Loucy (cell line): ENCODE measurements at regions not wholly inside any gene's neighbourhood (a gene's known extent, or its start where the extent isn't known, plus 50 kb on each side); places are given as distances from the start of the nearest gene placed in this dataset.

ENCODE experiments used
- H2AFZ ChIP-seq: fragments of 200-600 bp; sonication (generic); 2 replicates; pipeline ENCODE4 v1.6.0; 2016; ENCODE audit warnings: antibody characterized with exemption, mild to moderate bottlenecking, low read length, moderate library complexity
- H3F3A ChIP-seq: fragments of 200-600 bp; 2 replicates; pipeline ENCODE4 v1.6.0; 2016; ENCODE audit warnings: antibody characterized with exemption, low read depth, mild to moderate bottlenecking
- H3K27me3 ChIP-seq: fragments of 200-600 bp; sonication (generic); 2 replicates; pipeline ENCODE4 v1.6.1; 2014; ENCODE audit warnings: low read length, mild to moderate bottlenecking; ENCODE audit not compliant: insufficient read depth, poor library complexity, severe bottlenecking
- H3K36me3 ChIP-seq: fragments of 200-600 bp; sonication (generic); 2 replicates; pipeline ENCODE4 v1.6.1; 2016; ENCODE audit warnings: low read length; ENCODE audit not compliant: insufficient read depth
- H3K4me1 ChIP-seq: fragments of 200-600 bp; sonication (generic); 2 replicates; pipeline ENCODE4 v1.5.1; 2014; ENCODE audit warnings: low read length, mild to moderate bottlenecking; ENCODE audit not compliant: insufficient read depth, poor library complexity, severe bottlenecking
- H3K4me2 ChIP-seq: fragments of 200-600 bp; sonication (generic); 2 replicates; pipeline ENCODE4 v1.6.0; 2014; ENCODE audit warnings: antibody characterized with exemption, low read length, low read depth, mild to moderate bottlenecking; ENCODE audit not compliant: poor library complexity, severe bottlenecking
- H3K4me3 ChIP-seq: fragments of 200-600 bp; sonication (generic); 2 replicates; pipeline ENCODE4 v1.5.1; 2014; ENCODE audit warnings: low read length, mild to moderate bottlenecking, mixed read lengths; ENCODE audit not compliant: poor library complexity, severe bottlenecking
- H3K79me2 ChIP-seq: fragments of 200-600 bp; sonication (generic); 2 replicates; pipeline ENCODE4 v1.6.1; 2014; ENCODE audit warnings: low read length; ENCODE audit not compliant: insufficient read depth
- H3K9ac ChIP-seq: fragments of 200-600 bp; sonication (generic); 2 replicates; pipeline ENCODE4 v1.6.0; 2014; ENCODE audit warnings: mild to moderate bottlenecking, low read depth, low read length, moderate library complexity; ENCODE audit not compliant: poor library complexity, severe bottlenecking
- H3K9me2 ChIP-seq: fragments of 200-600 bp; sonication (generic); replicated peaks from 2 replicates; pipeline ENCODE4 v1.6.1; 2016; ENCODE audit warnings: low read depth, low read length, mixed read lengths
- H3K9me3 ChIP-seq: fragments of 200-600 bp; sonication (generic); 2 replicates; pipeline ENCODE4 v1.6.1; 2014; ENCODE audit warnings: mild to moderate bottlenecking, antibody characterized with exemption, low read length, low read depth; ENCODE audit not compliant: insufficient read depth
- H4K20me1 ChIP-seq: fragments of 200-600 bp; sonication (generic); 2 replicates; pipeline ENCODE4 v1.6.0; 2014; ENCODE audit warnings: antibody characterized with exemption, low read length, mild to moderate bottlenecking; ENCODE audit not compliant: insufficient read depth, poor library complexity, severe bottlenecking
- CTCF ChIP-seq: fragments of 200-600 bp; sonication (generic); conservative IDR thresholded peaks from 2 replicates; pipeline ENCODE4 v1.5.1; 2014; ENCODE audit warnings: mild to moderate bottlenecking, antibody characterized with exemption, low read length
- EZH2phosphoT487 ChIP-seq: fragments of 200-600 bp; IDR thresholded peaks from 2 replicates; pipeline ENCODE4 v1.6.1; 2018; ENCODE audit warnings: antibody characterized with exemption, mild to moderate bottlenecking, moderate library complexity, borderline replicate concordance

DNA sequence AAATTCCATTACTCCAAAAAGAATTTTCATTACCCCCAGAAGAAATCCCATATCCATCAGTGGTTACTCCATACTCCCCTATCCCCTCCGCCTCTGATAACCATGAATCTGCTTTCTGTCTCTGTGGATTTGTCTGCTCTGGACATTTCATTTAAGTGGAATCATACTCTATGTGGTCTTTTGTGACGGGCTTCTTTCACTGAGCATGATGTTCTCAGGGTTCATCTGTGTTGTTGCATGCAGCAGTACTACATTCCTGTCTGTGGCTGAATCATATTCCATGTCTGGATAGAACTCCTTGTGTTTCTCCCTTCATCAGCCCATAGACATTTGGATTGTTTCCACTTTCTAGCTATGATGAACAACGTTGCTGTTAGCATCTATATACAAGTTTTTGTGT, 59.5 kb upstream of the IRX3 start:
- Histone ChIP-seq H2AFZ (no peak overlapping the region), H3K4me1 (no peaks in the 10 kb centered on the region), H3K9ac (no peak overlapping the region), H4K20me1 (no peaks in the 10 kb centered on the region), H3K79me2 (no peaks in the 10 kb centered on the region), H3K9me2 (no peaks in the 10 kb centered on the region), H3K4me3 (no peak overlapping the region), H3K27me3 (no peaks in the 10 kb centered on the region), H3F3A (no peaks in the 10 kb centered on the region), H3K9me3 (peaks cover 7% of the 10 kb centered on the region; the same call in 1 of the 2 replicates), H3K4me2 (no peak overlapping the region), H3K36me3 (no peaks in the 10 kb centered on the region)
- TF ChIP-seq EZH2phosphoT487 (no peak), CTCF (no peak)

GRCh38 chr16:54344646-54345630, 58.4 kb upstream of the IRX3 start:
- Histone ChIP-seq H3K4me2 (no peak overlapping the region), H3K9ac (no peak overlapping the region), H3K4me1 (no peaks in the 10 kb centered on the region), H3K9me2 (no peaks in the 10 kb centered on the region), H3K79me2 (no peaks in the 10 kb centered on the region), H3K4me3 (no peak overlapping the region), H3K36me3 (no peaks in the 10 kb centered on the region), H4K20me1 (no peaks in the 10 kb centered on the region), H3K27me3 (no peaks in the 10 kb centered on the region), H3F3A (no peaks in the 10 kb centered on the region), H2AFZ (no peak overlapping the region), H3K9me3 (peaks cover 7% of the 10 kb centered on the region; the same call in 1 of the 2 replicates)
- TF ChIP-seq EZH2phosphoT487 (no peak), CTCF (no peak)

GRCh38 chr16:54342966-54343365, 56.4 kb upstream of the IRX3 start:
- Histone ChIP-seq H3K4me3 (no peak overlapping the region), H3K36me3 (no peaks in the 10 kb centered on the region), H3K79me2 (no peaks in the 10 kb centered on the region), H3K9me2 (no peaks in the 10 kb centered on the region), H3K4me2 (no peak overlapping the region), H2AFZ (no peak overlapping the region), H4K20me1 (no peaks in the 10 kb centered on the region), H3K9ac (no peak overlapping the region), H3K27me3 (no peaks in the 10 kb centered on the region), H3K9me3 (no peaks in the 10 kb centered on the region), H3K4me1 (no peaks in the 10 kb centered on the region), H3F3A (no peaks in the 10 kb centered on the region)
- TF ChIP-seq CTCF (no peak), EZH2phosphoT487 (no peak)
